ENCODE measurements at regions not wholly inside any gene's neighbourhood (a gene's known extent, or its start where the extent isn't known, plus 50 kb on each side); places are given as distances from the start of the nearest gene placed in this dataset.

DNA sequence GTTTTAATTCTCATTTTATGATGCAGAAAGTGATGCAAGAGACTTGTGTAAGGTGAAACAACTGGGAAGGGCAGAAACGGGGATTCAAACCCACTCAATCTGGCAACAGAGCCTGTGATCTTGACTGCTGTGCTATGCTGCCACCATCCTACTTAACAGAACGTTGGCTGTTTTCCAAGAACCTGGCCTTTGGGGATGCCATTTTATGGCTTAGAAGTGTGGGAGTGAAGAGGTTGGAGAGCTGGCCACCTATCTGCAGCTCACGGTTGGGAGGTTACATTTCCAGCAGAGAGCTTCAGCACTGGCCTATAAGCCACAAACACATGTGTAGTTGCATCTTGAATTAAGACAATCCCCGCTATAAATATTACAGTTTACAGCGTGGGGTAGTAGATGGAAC lies 235.3 kb downstream of the PRDM2 start:
- TF ChIP-seq, protein P1, sequence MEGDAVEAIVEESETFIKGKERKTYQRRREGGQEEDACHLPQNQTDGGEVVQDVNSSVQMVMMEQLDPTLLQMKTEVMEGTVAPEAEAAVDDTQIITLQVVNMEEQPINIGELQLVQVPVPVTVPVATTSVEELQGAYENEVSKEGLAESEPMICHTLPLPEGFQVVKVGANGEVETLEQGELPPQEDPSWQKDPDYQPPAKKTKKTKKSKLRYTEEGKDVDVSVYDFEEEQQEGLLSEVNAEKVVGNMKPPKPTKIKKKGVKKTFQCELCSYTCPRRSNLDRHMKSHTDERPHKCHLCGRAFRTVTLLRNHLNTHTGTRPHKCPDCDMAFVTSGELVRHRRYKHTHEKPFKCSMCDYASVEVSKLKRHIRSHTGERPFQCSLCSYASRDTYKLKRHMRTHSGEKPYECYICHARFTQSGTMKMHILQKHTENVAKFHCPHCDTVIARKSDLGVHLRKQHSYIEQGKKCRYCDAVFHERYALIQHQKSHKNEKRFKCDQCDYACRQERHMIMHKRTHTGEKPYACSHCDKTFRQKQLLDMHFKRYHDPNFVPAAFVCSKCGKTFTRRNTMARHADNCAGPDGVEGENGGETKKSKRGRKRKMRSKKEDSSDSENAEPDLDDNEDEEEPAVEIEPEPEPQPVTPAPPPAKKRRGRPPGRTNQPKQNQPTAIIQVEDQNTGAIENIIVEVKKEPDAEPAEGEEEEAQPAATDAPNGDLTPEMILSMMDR (IDR thresholded peaks at IDR 0.05; ENCODE audit: low read depth, low read length, poor library complexity, severe bottlenecking) = no peak
- TF ChIP-seq EZH2phosphoT487 (IDR thresholded peaks at IDR 0.05; ENCODE audit: borderline replicate concordance, low read length) = no peak

All from DOHH2 (cell line).